ENCODE measurements at regions not wholly inside any gene's neighbourhood (a gene's known extent, or its start where the extent isn't known, plus 50 kb on each side); places are given as distances from the start of the nearest gene placed in this dataset.

DNA sequence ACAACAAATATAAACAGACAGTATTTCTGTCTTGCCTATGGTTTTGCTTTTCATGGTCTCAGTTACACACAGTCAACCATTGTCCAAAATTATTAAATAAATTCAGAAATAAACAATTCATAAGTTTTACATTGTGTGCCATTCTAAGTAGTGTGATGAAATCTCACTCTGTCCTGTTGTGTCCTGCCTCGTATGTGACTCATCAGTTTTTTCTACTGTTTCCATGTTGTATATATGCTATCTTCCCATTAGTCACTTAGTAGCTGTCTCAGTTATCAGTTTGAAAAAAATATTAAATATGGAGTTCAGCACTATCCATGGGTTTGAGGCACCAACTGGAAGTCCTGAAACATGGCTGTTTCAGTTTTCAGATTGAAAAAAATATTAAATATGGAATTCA is 282.4 kb upstream of the GRM7 start:
- no peak for DNase-seq (ENCODE audit: low spot score)

DNA sequence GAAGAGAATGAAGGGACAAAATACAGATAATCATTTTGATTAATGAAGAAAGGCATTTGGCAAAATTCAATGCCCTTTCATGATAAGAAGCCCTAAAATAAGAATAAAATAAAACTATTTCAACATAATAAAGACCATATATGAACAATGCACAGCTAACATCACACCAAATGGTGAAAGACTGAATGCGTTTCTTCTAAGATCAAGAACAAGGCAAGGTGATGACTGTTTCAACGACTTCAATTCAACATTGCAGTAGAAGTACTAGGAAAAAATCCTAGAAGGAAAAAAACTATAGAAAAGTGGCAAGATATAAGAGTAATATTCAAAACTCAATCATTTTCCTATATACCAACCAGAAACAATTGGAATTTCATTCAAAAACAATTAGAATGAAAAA is 280.1 kb upstream of the GRM7 start:
- no peak for DNase-seq (ENCODE audit: low spot score)

DNA sequence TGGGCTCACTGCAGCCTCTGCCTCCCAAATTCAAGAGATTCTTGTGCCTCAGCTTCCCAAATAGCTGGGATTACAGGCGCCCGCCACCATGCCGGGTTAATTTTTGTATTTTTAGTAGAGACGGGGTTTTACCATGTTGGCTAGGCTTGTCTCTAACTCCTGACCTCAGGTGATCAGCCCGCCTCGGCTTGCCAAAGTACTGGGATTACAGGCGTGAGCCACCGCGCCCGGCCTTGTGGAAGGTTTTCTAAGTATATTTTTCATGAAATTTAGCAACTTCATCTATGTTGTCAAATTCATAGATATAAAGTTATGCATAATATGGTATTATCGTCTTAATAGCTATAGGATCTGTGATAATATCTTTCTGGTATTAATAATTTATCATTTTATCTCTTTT is 275.6 kb upstream of the GRM7 start:
- DNase-seq (ENCODE audit: low spot score), result no peak

DNA sequence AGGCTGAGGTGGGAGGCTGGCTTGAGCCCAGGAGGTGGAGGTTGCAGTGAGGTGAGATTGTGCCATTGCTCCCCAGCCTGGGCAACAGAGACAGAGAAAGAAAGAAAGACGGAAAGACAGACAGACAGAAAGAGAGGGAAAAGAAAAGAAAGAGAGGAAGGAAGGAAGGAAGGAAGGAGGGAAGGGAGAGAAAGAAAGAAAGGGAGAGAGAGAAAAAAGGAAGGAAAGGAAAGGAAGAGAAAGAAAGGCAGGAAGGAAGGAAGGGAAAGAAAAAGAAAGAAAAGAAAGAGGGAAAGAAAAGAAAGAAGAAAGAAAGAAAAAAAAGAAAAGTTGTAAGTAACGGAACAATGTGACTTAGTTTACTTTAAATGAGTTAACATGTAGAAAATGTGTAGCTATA is 260.7 kb upstream of the GRM7 start:
- no peak for DNase-seq (ENCODE audit: low spot score)

- DNase-seq (ENCODE audit: low spot score), result no peak
Measured at GRCh38 chr3:6601374-6601773, 259.5 kb upstream of the GRM7 start.

DNA sequence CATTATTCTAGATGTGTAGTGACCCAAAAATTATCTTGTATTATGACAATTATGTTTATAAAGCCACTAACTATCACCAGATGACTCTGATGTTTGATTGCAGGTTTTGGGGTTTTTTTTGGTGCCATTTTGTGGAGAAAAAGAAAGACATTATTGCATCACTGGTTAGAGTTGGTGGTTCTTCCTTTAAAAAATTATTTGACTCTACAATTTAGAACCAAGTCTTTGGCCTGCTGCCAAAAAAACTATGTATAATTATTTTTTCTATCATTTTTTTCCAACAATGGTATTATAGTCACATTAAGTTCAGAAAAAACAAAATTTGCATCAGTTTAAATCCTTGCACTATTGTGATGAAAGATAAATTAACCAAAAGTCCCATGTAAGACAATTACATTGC is 258.6 kb upstream of the GRM7 start:
- no peak for DNase-seq (ENCODE audit: low spot score)

GRCh38 chr3:6605227-6605626 is 255.7 kb upstream of the GRM7 start:
- DNase-seq (ENCODE audit: low spot score), result no peak

GRCh38 chr3:6608843-6609242 is 252.1 kb upstream of the GRM7 start:
- no peak for DNase-seq (ENCODE audit: low spot score)

DNA sequence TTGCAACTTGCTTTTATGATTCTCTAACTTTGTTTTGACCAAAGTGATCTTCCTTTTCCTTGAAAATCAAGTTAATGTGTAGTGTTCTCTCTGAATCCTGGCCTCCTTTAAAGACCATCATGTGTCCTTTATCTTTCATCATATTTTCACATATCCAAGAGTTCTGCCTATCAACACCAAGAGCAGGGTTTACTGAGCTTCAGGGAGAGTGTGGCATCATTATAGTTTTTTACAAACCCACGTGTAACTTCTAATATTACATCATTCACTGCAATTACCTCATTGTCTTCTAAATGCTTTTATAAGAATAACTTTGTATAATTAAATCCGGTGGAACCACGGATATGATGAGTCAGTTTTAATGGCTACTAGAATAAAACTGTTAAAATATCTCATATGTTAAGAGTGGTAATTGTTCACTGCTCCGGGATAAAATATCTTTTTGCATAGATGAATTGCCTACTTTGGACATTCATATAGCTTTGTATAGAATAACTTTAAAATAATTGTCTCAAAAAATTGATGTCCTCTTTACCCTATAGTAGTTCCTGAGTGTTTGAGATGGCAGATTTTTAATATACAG is 248.8 kb upstream of the GRM7 start:
- no peak for DNase-seq (ENCODE audit: low spot score)

DNA sequence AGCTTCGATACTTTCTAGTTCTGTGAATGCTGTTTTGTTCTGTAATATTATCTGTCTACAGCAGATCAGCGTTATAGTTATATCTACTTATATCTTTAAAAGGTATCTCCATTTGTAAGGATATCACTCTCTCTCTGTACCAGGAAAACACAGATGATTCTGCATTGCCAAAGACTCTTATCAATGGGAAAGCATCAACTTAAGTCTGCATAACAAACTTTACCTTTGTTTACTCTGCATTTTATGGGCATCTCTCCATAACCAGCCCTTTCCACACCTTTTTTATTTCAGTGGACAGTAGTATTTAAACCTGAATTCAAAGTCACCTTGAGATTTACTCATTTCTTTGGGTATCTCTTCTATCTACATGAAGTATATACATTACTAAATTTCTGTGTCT is 238.7 kb upstream of the GRM7 start:
- DNase-seq (ENCODE audit: low spot score), result no peak

DNA sequence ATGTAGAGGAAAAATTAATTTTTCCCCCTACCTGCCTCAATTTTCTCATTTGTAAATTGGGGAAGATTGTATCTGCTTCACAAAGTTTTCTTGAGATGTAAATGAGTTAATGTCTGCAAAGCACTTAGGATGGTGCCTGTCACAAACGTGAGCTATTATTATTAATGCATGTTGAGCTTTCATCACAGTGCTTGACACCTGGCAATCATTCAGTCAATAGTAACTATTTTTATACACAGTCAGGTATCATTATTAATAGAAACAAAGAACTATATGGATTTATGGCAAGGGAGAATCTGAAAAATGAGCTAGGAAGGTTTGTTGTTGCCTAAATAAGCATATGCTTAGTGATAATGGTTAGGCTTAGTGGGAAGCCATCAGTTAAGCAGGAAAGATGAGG is 238.2 kb upstream of the GRM7 start:
- DNase-seq (ENCODE audit: low spot score), result no peak

DNA sequence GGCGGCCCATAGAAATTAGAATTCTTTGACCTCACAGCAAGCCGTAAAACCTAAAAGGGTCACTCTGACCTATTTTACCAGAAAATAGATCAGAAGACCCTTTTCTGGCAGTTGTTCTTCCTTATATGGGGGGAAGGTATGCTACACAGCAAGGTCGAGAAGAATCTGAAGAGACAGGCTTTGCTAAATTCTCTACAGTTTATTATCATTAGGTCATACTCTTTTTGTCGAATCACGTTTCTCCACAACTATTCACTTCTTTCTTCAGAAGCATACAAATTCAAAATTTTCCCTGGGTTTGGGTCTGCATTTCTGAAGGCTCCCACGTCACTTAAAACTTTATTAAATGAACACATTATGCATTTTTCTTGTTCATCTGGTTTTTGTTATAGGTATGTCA is 229.5 kb upstream of the GRM7 start:
- no peak for DNase-seq (ENCODE audit: low spot score)

DNA sequence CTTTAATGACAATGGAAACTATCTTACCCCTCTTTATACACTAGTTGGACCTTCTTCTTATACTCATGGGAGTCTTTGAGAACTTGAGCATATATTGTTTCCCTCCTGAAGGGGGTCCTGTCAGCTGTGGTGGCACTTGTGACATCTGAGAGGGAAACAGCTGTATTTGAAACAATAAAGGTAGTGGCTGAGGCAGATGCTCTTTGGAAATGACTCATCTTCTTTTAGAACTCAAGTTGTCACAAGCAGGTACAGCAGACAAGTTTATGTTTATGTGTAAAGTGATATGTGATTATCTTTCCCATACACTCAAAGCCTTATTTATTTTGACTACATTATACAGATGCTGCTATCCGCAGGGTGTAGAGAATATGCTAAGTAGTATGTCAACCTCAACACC is 220.0 kb upstream of the GRM7 start:
- no peak for DNase-seq (ENCODE audit: low spot score)

DNA sequence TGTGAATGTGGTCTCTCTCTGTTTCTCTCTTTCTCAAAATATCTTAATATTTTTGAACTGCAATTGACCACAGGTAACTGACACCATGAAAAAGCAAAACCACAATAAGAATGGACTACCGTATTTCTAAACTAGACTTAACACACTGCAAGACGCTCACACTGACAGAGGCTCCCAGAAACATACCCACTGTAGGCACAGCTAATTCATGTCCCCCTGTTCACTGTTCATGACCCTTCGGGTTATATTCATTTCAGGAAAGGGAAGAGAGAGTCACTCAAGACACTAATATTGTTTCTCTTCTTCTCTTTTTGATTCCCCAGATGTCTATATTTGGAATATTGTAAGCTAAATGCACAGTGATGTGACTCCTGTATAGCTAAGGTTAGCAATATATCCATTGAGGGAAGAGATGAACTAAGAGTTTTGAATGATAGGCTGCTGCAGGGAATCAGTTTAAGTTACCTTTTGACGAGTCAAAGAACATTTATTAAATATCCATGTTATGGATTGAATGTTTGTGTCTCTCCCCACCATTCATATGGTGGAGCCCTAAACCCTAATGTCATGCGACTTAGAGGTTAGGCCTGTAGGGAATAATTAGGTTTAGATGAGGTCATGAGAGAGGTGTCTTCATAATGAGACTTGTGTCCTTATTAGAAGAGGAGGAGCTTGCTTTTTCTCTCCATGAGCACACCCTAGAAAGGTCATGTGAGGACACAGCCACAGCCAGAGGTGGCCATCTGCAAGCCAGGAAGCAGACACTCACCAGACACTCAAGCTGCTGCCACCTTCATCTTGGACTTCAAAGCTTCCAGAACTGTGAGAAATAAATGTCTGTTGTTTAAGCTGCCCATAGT is 216.6 kb upstream of the GRM7 start:
- DNase-seq (ENCODE audit: low spot score), result no peak

GRCh38 chr3:6654670-6655069 is 206.2 kb upstream of the GRM7 start:
- DNase-seq (ENCODE audit: low spot score), result no peak

- no peak for DNase-seq (ENCODE audit: low spot score)
Measured at GRCh38 chr3:6655275-6655674, 205.6 kb upstream of the GRM7 start.

DNA sequence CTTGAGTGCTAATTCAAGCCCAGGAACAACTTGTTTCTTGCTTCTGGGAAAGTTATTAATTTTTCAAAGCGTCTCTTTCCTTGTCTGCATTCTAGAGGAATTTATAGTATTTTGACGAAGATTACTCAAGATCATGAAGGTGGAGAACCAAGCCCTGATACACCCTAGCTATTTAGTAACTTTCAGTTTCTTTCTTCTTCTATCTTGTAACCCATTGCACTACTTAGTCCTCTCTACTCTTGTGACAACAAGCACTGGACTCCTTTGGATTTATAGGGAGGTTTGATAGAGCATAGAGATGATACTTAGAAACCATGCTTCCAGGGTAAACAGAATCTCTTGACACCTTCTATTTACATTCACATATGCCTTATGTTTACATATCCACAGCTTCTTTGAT is 203.3 kb upstream of the GRM7 start:
- DNase-seq (ENCODE audit: low spot score), result no peak

DNA sequence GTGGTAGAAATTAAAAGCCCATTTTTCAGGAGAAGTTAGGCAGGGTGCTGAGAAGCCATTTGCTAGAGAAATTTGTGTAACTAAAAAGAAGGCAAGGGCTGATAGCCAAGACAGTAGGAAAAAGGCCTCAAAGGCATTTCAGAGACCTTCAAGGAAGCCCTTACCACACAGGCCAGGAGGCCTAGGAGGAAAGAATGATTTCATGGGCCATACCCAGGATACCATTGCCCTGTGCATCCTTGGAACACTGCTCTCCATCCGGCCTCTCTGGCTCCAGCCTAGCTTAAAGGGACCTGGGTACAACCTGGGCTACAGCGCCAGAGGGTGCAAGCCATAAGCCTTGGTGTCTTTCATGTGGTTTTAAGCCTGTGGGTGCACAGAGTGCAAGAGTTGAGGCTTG is 193.6 kb upstream of the GRM7 start:
- no peak for DNase-seq (ENCODE audit: low spot score)

DNA sequence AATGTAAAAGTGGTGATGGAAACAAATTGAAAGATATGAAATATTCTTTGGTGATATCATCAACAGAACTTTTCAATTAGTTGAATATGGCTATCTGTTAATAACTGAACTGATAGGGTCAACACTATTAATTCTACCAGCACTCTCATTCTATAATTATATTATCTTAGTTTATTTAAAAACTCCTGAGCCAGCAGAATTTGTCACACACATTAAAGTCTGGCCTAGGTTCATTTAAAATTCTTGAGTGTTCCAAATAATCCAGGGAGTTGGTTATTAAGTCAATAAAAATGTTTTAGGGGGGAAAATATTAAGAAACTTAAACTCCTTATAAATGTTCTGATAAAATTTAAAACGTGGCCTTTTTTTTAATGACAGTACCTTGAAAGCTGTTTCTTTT is 189.6 kb upstream of the GRM7 start:
- DNase-seq (ENCODE audit: low spot score), result no peak

- no peak for DNase-seq (ENCODE audit: low spot score)
Measured at GRCh38 chr3:6679510-6679909, 181.4 kb upstream of the GRM7 start.

DNA sequence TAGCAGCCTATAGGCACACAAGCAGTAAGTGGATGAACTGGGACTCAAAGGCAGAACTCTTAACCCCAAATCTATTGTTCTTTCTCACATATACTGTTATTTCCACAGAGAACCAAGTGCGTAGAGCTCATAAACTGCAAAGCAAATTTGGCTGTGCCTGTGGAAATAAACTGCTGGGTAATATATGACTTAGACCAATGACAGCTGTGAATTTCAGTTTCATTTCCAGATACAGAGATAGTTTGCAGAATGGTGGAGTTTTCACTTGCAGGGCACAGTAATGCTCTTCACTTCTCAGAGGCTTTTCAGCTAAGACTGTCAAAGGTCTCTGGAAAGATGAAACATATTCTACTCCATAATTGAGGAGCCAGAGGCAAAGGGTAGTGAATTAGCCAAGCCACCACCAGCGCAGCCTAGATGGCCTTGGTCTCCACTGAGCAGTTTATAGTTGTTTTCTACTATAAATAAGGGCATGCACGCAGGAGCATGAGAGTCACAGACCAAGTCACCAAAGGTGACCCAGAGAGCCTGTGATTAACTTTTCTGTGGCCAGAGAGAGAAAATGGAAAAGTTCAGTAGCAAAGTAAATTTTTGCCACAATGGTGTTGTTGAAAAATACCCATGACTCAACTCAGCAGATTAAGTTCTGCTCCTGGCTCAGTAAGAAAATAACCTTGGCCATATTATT is 180.7 kb upstream of the GRM7 start:
- no peak for DNase-seq (ENCODE audit: low spot score)

DNA sequence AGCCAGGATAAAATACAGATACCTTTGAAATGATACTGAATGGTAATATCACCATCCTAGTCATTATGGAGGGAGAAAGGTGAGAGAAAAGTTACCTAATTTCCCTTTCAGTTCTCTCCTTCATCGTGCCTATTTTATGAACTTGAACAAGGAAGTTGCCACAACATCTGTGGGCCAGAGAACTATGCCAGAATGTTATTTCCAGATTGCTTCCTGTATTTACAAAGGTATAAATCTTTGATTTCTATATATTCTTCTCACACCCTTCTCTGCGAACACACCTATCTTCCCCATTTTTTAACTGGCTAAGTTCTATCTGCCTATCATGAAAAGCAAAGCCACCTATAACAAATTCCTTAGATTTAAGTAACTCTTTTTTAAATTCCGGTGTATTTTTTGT is 163.6 kb upstream of the GRM7 start:
- no peak for DNase-seq (ENCODE audit: low spot score)

- no peak for DNase-seq (ENCODE audit: low spot score)
Measured at GRCh38 chr3:6697722-6698121, 163.2 kb upstream of the GRM7 start.
